ENCODE measurements at regions not wholly inside any gene's neighbourhood (a gene's known extent, or its start where the extent isn't known, plus 50 kb on each side); places are given as distances from the start of the nearest gene placed in this dataset.

- H3K4me3 ChIP-seq (ENCODE audit: control insufficient read depth in 2 of 3, extremely low read depth in 1 of 3, insufficient read depth in 2 of 3, low read depth in 1 of 3, low read length in 3 of 3): no peak overlapping the region
- H3K4me2 ChIP-seq (ENCODE audit: control insufficient read depth, extremely low read depth, insufficient read depth, low read depth, low read length): no peak overlapping the region
- no peaks in the 10 kb centered on the region for H3K27me3 ChIP-seq (ENCODE audit: control insufficient read depth, extremely low read depth, insufficient read depth, low read length)
- H4K20me1 ChIP-seq (ENCODE audit: control insufficient read depth, extremely low read depth, insufficient read depth, low read length): no peaks in the 10 kb centered on the region
- H3K9me3 ChIP-seq (ENCODE audit: control insufficient read depth, low read depth, low read length): no peaks in the 10 kb centered on the region
- H3K27ac ChIP-seq (ENCODE audit: control insufficient read depth, insufficient read depth, low read length): no peak overlapping the region
- H2AFZ ChIP-seq (ENCODE audit: control insufficient read depth, low read length): no peak overlapping the region
- FAIRE-seq: no peak
- no peaks in the 10 kb centered on the region for H3K4me1 ChIP-seq (ENCODE audit: control insufficient read depth, extremely low read depth, insufficient read depth, low read length)
- no peak for TF ChIP-seq EZH2 (IDR thresholded peaks at IDR 0.05; ENCODE audit: low read length)
- no peak for TF ChIP-seq CTCF (optimal IDR thresholded peaks at IDR 0.05 in 1 of 3, IDR thresholded peaks at IDR 0.05 in 1 of 3, conservative IDR thresholded peaks at IDR 0.05 in 1 of 3; ENCODE audit: extremely low read depth in 1 of 3, insufficient read depth in 2 of 3, low read length in 3 of 3)
- DNase-seq (ENCODE audit: low read depth, low spot score): no peak
- dilution Hi-C loops (cut with MboI; ENCODE audit: extremely low pct_ligation_motif_present, low sequenced_read_pairs): no loop called here
- H3K9ac ChIP-seq (ENCODE audit: control insufficient read depth, extremely low read depth, insufficient read depth, low read length): no peak overlapping the region
- H3K36me3 ChIP-seq (ENCODE audit: control insufficient read depth in 2 of 2, extremely low read depth in 1 of 2, insufficient read depth in 2 of 2, low read length in 2 of 2): no peaks in the 10 kb centered on the region
- no peaks in the 10 kb centered on the region for H3K79me2 ChIP-seq (ENCODE audit: control insufficient read depth, insufficient read depth, low read length)
- H3K9me1 ChIP-seq (ENCODE audit: control insufficient read depth, extremely low read depth, insufficient read depth, low read length): no peaks in the 10 kb centered on the region
Observed at GRCh38 chr13:53631511-53631910, 602.9 kb downstream of the OLFM4 start.

- no peaks in the 10 kb centered on the region for H3K9me1 ChIP-seq (ENCODE audit: control insufficient read depth, extremely low read depth, insufficient read depth, low read length)
- no peak overlapping the region for H3K4me3 ChIP-seq (ENCODE audit: control insufficient read depth in 2 of 3, extremely low read depth in 1 of 3, insufficient read depth in 2 of 3, low read depth in 1 of 3, low read length in 3 of 3)
- H3K79me2 ChIP-seq (ENCODE audit: control insufficient read depth, insufficient read depth, low read length): no peaks in the 10 kb centered on the region
- H3K27me3 ChIP-seq (ENCODE audit: control insufficient read depth, extremely low read depth, insufficient read depth, low read length): no peaks in the 10 kb centered on the region
- H3K36me3 ChIP-seq (ENCODE audit: control insufficient read depth in 2 of 2, extremely low read depth in 1 of 2, insufficient read depth in 2 of 2, low read length in 2 of 2): no peaks in the 10 kb centered on the region
- H2AFZ ChIP-seq (ENCODE audit: control insufficient read depth, low read length): no peak overlapping the region
- no peak overlapping the region for H3K4me2 ChIP-seq (ENCODE audit: control insufficient read depth, extremely low read depth, insufficient read depth, low read depth, low read length)
- H3K27ac ChIP-seq (ENCODE audit: control insufficient read depth, insufficient read depth, low read length): no peak overlapping the region
- dilution Hi-C loops (cut with MboI; ENCODE audit: extremely low pct_ligation_motif_present, low sequenced_read_pairs): no loop called here
- DNase-seq (ENCODE audit: low read depth, low spot score) (no peak), FAIRE-seq (no peak)
- no peaks in the 10 kb centered on the region for H4K20me1 ChIP-seq (ENCODE audit: control insufficient read depth, extremely low read depth, insufficient read depth, low read length)
- no peak for TF ChIP-seq EZH2 (IDR thresholded peaks at IDR 0.05; ENCODE audit: low read length)
- no peak for TF ChIP-seq CTCF (optimal IDR thresholded peaks at IDR 0.05 in 1 of 3, IDR thresholded peaks at IDR 0.05 in 1 of 3, conservative IDR thresholded peaks at IDR 0.05 in 1 of 3; ENCODE audit: extremely low read depth in 1 of 3, insufficient read depth in 2 of 3, low read length in 3 of 3)
- peaks cover 1% of the 10 kb centered on the region for H3K9me3 ChIP-seq (ENCODE audit: control insufficient read depth, low read depth, low read length)
- H3K9ac ChIP-seq (ENCODE audit: control insufficient read depth, extremely low read depth, insufficient read depth, low read length): no peak overlapping the region
- no peaks in the 10 kb centered on the region for H3K4me1 ChIP-seq (ENCODE audit: control insufficient read depth, extremely low read depth, insufficient read depth, low read length)
Observed at GRCh38 chr13:53638040-53638439, 609.4 kb downstream of the OLFM4 start.
